PC-3 (cell line): ENCODE measurements at regions not wholly inside any gene's neighbourhood (a gene's known extent, or its start where the extent isn't known, plus 50 kb on each side); places are given as distances from the start of the nearest gene placed in this dataset.

Experiments
- ATAC-seq: fragments of 200-7000 bp; cut with Tn5 transposase; 2 replicates; pipeline ENCODE4 v1.9.1; 2020; ENCODE audit warnings: mild to moderate bottlenecking, moderate library complexity
- BruUV-seq: library from RNA; stranded (reverse); fragments of 400-500 nt; replicated peaks from 2 replicates; lab custom pipeline; 2021; lab: Mats Ljungman, UMichigan
- CTCF ChIA-PET: fragments of 300-600 bp; sonication (Branson Sonifier 250); formaldehyde crosslinking; loops from one replicate; lab custom pipeline; 2022; ENCODE audit warnings: antibody characterized with exemption; lab: Charles Lee
- POLR2A ChIA-PET: fragments of 300-600 bp; sonication (Branson Sonifier 250); formaldehyde crosslinking; loops from one replicate; lab custom pipeline; 2022; ENCODE audit warnings: antibody characterized with exemption; ENCODE audit not compliant: unreplicated experiment; lab: Charles Lee
- DNase-seq: peaks from one replicate; pipeline ENCODE4 v3.0.0-alpha.2; 2015
- H2AFZ ChIP-seq: fragments of 300-600 bp; sonication (generic); 2 replicates; pipeline ENCODE4 v1.6.0; 2016; ENCODE audit warnings: antibody characterized with exemption, low read length
- H3F3A ChIP-seq: fragments of 300-600 bp; sonication (generic); one replicate; pipeline ENCODE4 v1.6.0; 2017; ENCODE audit warnings: antibody characterized with exemption, low read length, control low read depth, mild to moderate bottlenecking; ENCODE audit not compliant: unreplicated experiment
- H3K27ac ChIP-seq: fragments of 300-600 bp; sonication (generic); 2 replicates; pipeline ENCODE4 v1.5.1; 2016; ENCODE audit warnings: mild to moderate bottlenecking, low read length
- H3K27me3 ChIP-seq: fragments of 300-600 bp; sonication (generic); 2 replicates; pipeline ENCODE4 v1.6.1; 2016; ENCODE audit warnings: low read length, mixed read lengths
- H3K36me3 ChIP-seq: fragments of 300-600 bp; sonication (generic); 2 replicates; pipeline ENCODE4 v1.6.1; 2016; ENCODE audit warnings: low read depth, mixed run types, low read length, mixed read lengths
- H3K4me1 ChIP-seq: fragments of 300-600 bp; sonication (generic); 2 replicates; pipeline ENCODE4 v1.5.1; 2016; ENCODE audit warnings: low read length; ENCODE audit not compliant: insufficient read depth
- H3K4me2 ChIP-seq: fragments of 300-600 bp; sonication (generic); 2 replicates; pipeline ENCODE4 v1.6.0; 2016; ENCODE audit warnings: low read length
- H3K4me3 ChIP-seq: fragments of 300-600 bp; sonication (generic); 2 replicates; pipeline ENCODE4 v1.5.1; 2016; ENCODE audit warnings: mild to moderate bottlenecking, low read length, mixed read lengths
- H3K79me2 ChIP-seq: fragments of 300-600 bp; sonication (generic); 2 replicates; pipeline ENCODE4 v1.6.1; 2017; ENCODE audit warnings: low read length, mixed read lengths
- H3K9ac ChIP-seq: fragments of 300-600 bp; sonication (generic); 2 replicates; pipeline ENCODE4 v1.6.0; 2016; ENCODE audit warnings: mild to moderate bottlenecking, low read length
- H3K9me2 ChIP-seq: fragments of 300-600 bp; sonication (generic); replicated peaks from 2 replicates; pipeline ENCODE4 v1.6.1; 2016; ENCODE audit warnings: mixed run types, low read length, mixed read lengths
- H3K9me3 ChIP-seq: fragments of 300-600 bp; sonication (generic); 2 replicates; pipeline ENCODE4 v1.6.1; 2016; ENCODE audit warnings: low read length, mixed read lengths
- H4K20me1 ChIP-seq: fragments of 300-600 bp; sonication (generic); 2 replicates; pipeline ENCODE4 v1.6.1; 2016; ENCODE audit warnings: low read length, mixed read lengths
- CTCF ChIP-seq: fragments of 300-600 bp; sonication (generic); conservative IDR thresholded peaks from 2 replicates; pipeline ENCODE4 v1.5.1; 2017; ENCODE audit warnings: antibody characterized with exemption, low read depth, mild to moderate bottlenecking, low read length
- EZH2 ChIP-seq: fragments of 300-600 bp; sonication (generic); IDR thresholded peaks from one replicate; pipeline ENCODE4 v1.6.1; 2017; ENCODE audit warnings: antibody characterized with exemption, mild to moderate bottlenecking, low read length; ENCODE audit not compliant: unreplicated experiment
- EZH2phosphoT487 ChIP-seq: fragments of 300-600 bp; sonication (generic); IDR thresholded peaks from 2 replicates; pipeline ENCODE4 v1.6.1; 2018; ENCODE audit warnings: mild to moderate bottlenecking, antibody characterized with exemption, low read length, borderline replicate concordance
- intact Hi-C: fragments of 100-400 bp; cut with micrococcal nuclease; formaldehyde crosslinking; loops from 2 replicates; pipeline ENCODE4 v1.9.0; 2023

- Histone ChIP-seq H3K27ac (no peak overlapping the region), H3K27me3 (peaks cover 43% of the 10 kb centered on the region), H3K4me1 (peaks cover 12% of the 10 kb centered on the region), H3K4me2 (no peak overlapping the region), H3K4me3 (no peak overlapping the region), H3K9ac (no peak overlapping the region), H3K9me3 (no peaks in the 10 kb centered on the region), H3K79me2 (no peaks in the 10 kb centered on the region), H3K36me3 (no peaks in the 10 kb centered on the region), H3F3A (no peaks in the 10 kb centered on the region), H4K20me1 (no peaks in the 10 kb centered on the region), H3K9me2 (no peaks in the 10 kb centered on the region), H2AFZ (no peak overlapping the region)
- ChIA-PET POLR2A (no interaction called here), CTCF (no interaction called here)
- no TSS peak for BruUV-seq
- ATAC-seq, result no peak
- DNase-seq, result no peak
- intact Hi-C loops, result no loop called here
- TF ChIP-seq CTCF (no peak), EZH2 (no peak), EZH2phosphoT487 (no peak)
Measured at GRCh38 chr14:104349950-104350349, 211.6 kb downstream of the KIF26A start.

- Histone ChIP-seq H3F3A (no peaks in the 10 kb centered on the region), H3K36me3 (no peaks in the 10 kb centered on the region), H3K27ac (no peak overlapping the region), H3K9ac (no peak overlapping the region), H2AFZ (no peak overlapping the region), H3K79me2 (no peaks in the 10 kb centered on the region), H3K4me2 (no peak overlapping the region), H3K9me3 (no peaks in the 10 kb centered on the region), H3K4me3 (no peak overlapping the region), H3K27me3 (peaks cover 36% of the 10 kb centered on the region), H3K9me2 (no peaks in the 10 kb centered on the region), H4K20me1 (no peaks in the 10 kb centered on the region), H3K4me1 (peaks cover 10% of the 10 kb centered on the region)
- no TSS peak for BruUV-seq
- intact Hi-C loops, result no loop called here
- TF ChIP-seq CTCF (no peak), EZH2phosphoT487 (no peak), EZH2 (no peak)
- POLR2A ChIA-PET, result no interaction called here
- ATAC-seq (no peak), DNase-seq (no peak)
- CTCF ChIA-PET, result no interaction called here
Measured at GRCh38 chr14:104350463-104351185, 212.2 kb downstream of the KIF26A start.

GRCh38 chr14:104351849-104352492 is 213.6 kb downstream of the KIF26A start:
- H3K27me3 ChIP-seq, result peaks cover 23% of the 10 kb centered on the region
- H3K4me1 ChIP-seq, result no peaks in the 10 kb centered on the region
- H3K9ac ChIP-seq, result no peak overlapping the region
- no peaks in the 10 kb centered on the region for H3K79me2 ChIP-seq
- H3K9me3 ChIP-seq, result no peaks in the 10 kb centered on the region
- H2AFZ ChIP-seq, result no peak overlapping the region
- H3K9me2 ChIP-seq, result no peaks in the 10 kb centered on the region
- ChIA-PET CTCF (no interaction called here), POLR2A (no interaction called here)
- intact Hi-C loops, result no loop called here
- H3K36me3 ChIP-seq, result no peaks in the 10 kb centered on the region
- ATAC-seq (no peak), DNase-seq (no peak)
- H4K20me1 ChIP-seq, result no peaks in the 10 kb centered on the region
- H3K4me3 ChIP-seq, result no peak overlapping the region
- H3F3A ChIP-seq, result no peaks in the 10 kb centered on the region
- no TSS peak for BruUV-seq
- no peak for TF ChIP-seq EZH2
- no peak for TF ChIP-seq EZH2phosphoT487
- TF ChIP-seq CTCF, result no peak
- no peak overlapping the region for H3K4me2 ChIP-seq
- H3K27ac ChIP-seq, result no peak overlapping the region
